HuH-7 (cell line): ENCODE measurements at regions not wholly inside any gene's neighbourhood (a gene's known extent, or its start where the extent isn't known, plus 50 kb on each side); places are given as distances from the start of the nearest gene placed in this dataset.
A peak's percentile ranks its signal among the peaks of the same experiment; 100 is the strongest.
"Not testable (repeated sequence)": the region's sequence is repeated elsewhere in the genome, so short reads cannot be mapped to it uniquely, and the experiment has no call there.

ENCODE experiments used
- DNase-seq: peaks from one replicate; pipeline ENCODE4 v3.0.0; 2011; ENCODE audit warnings: low spot score

GRCh38 chr18:76604935-76605240 is 109.8 kb upstream of the ZNF516 start:
- DNase-seq, result no peak

- no peak for DNase-seq
These were observed 109.3 kb upstream of the ZNF516 start for GRCh38 chr18:76604108-76604934.

GRCh38 chr18:76602191-76602590 is 107.1 kb upstream of the ZNF516 start:
- no peak for DNase-seq

- not testable (repeated sequence) for DNase-seq
These were observed 105.0 kb upstream of the ZNF516 start for GRCh38 chr18:76600076-76600475.

- no peak for DNase-seq
These were observed 99.9 kb upstream of the ZNF516 start for GRCh38 chr18:76594966-76595365.

- DNase-seq, result no peak
These were observed 98.8 kb upstream of the ZNF516 start for GRCh38 chr18:76593843-76594242.

- DNase-seq, result peak; percentile 55
These were observed 97.9 kb upstream of the ZNF516 start for GRCh38 chr18:76592981-76593381.

GRCh38 chr18:76592096-76592495 is 97.1 kb upstream of the ZNF516 start:
- DNase-seq, result no peak

GRCh38 chr18:76589866-76590265 is 94.8 kb upstream of the ZNF516 start:
- no peak for DNase-seq

- no peak for DNase-seq
These were observed 94.3 kb upstream of the ZNF516 start for GRCh38 chr18:76589316-76589715.

GRCh38 chr18:76588601-76589226 is 93.7 kb upstream of the ZNF516 start:
- no peak for DNase-seq

GRCh38 chr18:76587879-76588271 is 92.8 kb upstream of the ZNF516 start:
- DNase-seq, result no peak

GRCh38 chr18:76587147-76587878 is 92.3 kb upstream of the ZNF516 start:
- DNase-seq, result no peak

GRCh38 chr18:76584414-76585310 is 89.6 kb upstream of the ZNF516 start:
- DNase-seq, result no peak

GRCh38 chr18:76581261-76581660 is 86.2 kb upstream of the ZNF516 start:
- no peak for DNase-seq

GRCh38 chr18:76580288-76580962 is 85.4 kb upstream of the ZNF516 start:
- no peak for DNase-seq

GRCh38 chr18:76579301-76579695 is 84.3 kb upstream of the ZNF516 start:
- DNase-seq, result no peak

- no peak for DNase-seq
These were observed 83.7 kb upstream of the ZNF516 start for GRCh38 chr18:76578571-76579300.

- no peak for DNase-seq
These were observed 78.4 kb upstream of the ZNF516 start for GRCh38 chr18:76573325-76574025.
